ENCODE measurements at regions not wholly inside any gene's neighbourhood (a gene's known extent, or its start where the extent isn't known, plus 50 kb on each side); places are given as distances from the start of the nearest gene placed in this dataset.

GRCh38 chrX:134144231-134144630 is 92.8 kb upstream of the CCDC160 start:
- Histone ChIP-seq H3K4me3 (ENCODE audit: low read depth, low read length) (no peak overlapping the region), H3K9me3 (ENCODE audit: control insufficient read depth, insufficient read depth, low read length) (no peaks in the 10 kb centered on the region), H3K36me3 (ENCODE audit: control insufficient read depth, insufficient read depth, low read length) (no peaks in the 10 kb centered on the region), H3K27me3 (ENCODE audit: control insufficient read depth, insufficient read depth, low read length) (peaks cover 6% of the 10 kb centered on the region), H3K27ac (ENCODE audit: low read depth, low read length) (no peak overlapping the region), H3K9ac (ENCODE audit: low read depth, low read length) (no peak overlapping the region), H3K4me1 (ENCODE audit: control insufficient read depth, insufficient read depth, low read length) (peaks cover under 1% of the 10 kb centered on the region; the same call in 1 of the 2 replicates)

- Histone ChIP-seq H3K4me3 (ENCODE audit: low read depth, low read length) (no peak overlapping the region), H3K27ac (ENCODE audit: low read depth, low read length) (no peak overlapping the region), H3K4me1 (ENCODE audit: control insufficient read depth, insufficient read depth, low read length) (no peaks in the 10 kb centered on the region), H3K27me3 (ENCODE audit: control insufficient read depth, insufficient read depth, low read length) (no peaks in the 10 kb centered on the region; the same call in 1 of the 2 replicates), H3K36me3 (ENCODE audit: control insufficient read depth, insufficient read depth, low read length) (no peaks in the 10 kb centered on the region), H3K9ac (ENCODE audit: low read depth, low read length) (no peak overlapping the region), H3K9me3 (ENCODE audit: control insufficient read depth, insufficient read depth, low read length) (no peaks in the 10 kb centered on the region)
These were observed 90.5 kb upstream of the CCDC160 start for GRCh38 chrX:134146493-134146892.

- Histone ChIP-seq H3K9ac (ENCODE audit: low read depth, low read length) (no peak overlapping the region), H3K27ac (ENCODE audit: low read depth, low read length) (no peak overlapping the region), H3K27me3 (ENCODE audit: control insufficient read depth, insufficient read depth, low read length) (no peaks in the 10 kb centered on the region; the same call in 1 of the 2 replicates), H3K4me1 (ENCODE audit: control insufficient read depth, insufficient read depth, low read length) (no peaks in the 10 kb centered on the region), H3K4me3 (ENCODE audit: low read depth, low read length) (no peak overlapping the region), H3K9me3 (ENCODE audit: control insufficient read depth, insufficient read depth, low read length) (no peaks in the 10 kb centered on the region), H3K36me3 (ENCODE audit: control insufficient read depth, insufficient read depth, low read length) (no peaks in the 10 kb centered on the region)
These were observed 88.8 kb upstream of the CCDC160 start for GRCh38 chrX:134148172-134148692.

GRCh38 chrX:134158821-134159512 is 78.0 kb upstream of the CCDC160 start:
- no peaks in the 10 kb centered on the region for H3K4me1 ChIP-seq (ENCODE audit: control insufficient read depth, insufficient read depth, low read length)
- no peak overlapping the region for H3K4me3 ChIP-seq (ENCODE audit: low read depth, low read length)
- H3K36me3 ChIP-seq (ENCODE audit: control insufficient read depth, insufficient read depth, low read length) = no peaks in the 10 kb centered on the region
- no peak overlapping the region for H3K9ac ChIP-seq (ENCODE audit: low read depth, low read length)
- H3K27me3 ChIP-seq (ENCODE audit: control insufficient read depth, insufficient read depth, low read length) = 0 out of 2 replicates have a peak, but pooled peaks cover 4% of the 10 kb centered on the region
- H3K9me3 ChIP-seq (ENCODE audit: control insufficient read depth, insufficient read depth, low read length) = no peaks in the 10 kb centered on the region
- H3K27ac ChIP-seq (ENCODE audit: low read depth, low read length) = no peak overlapping the region

GRCh38 chrX:134161162-134161561 is 75.8 kb upstream of the CCDC160 start:
- no peaks in the 10 kb centered on the region for H3K9me3 ChIP-seq (ENCODE audit: control insufficient read depth, insufficient read depth, low read length)
- no peak overlapping the region for H3K27ac ChIP-seq (ENCODE audit: low read depth, low read length)
- H3K4me1 ChIP-seq (ENCODE audit: control insufficient read depth, insufficient read depth, low read length) = no peaks in the 10 kb centered on the region
- no peaks in the 10 kb centered on the region for H3K36me3 ChIP-seq (ENCODE audit: control insufficient read depth, insufficient read depth, low read length)
- no peak overlapping the region for H3K9ac ChIP-seq (ENCODE audit: low read depth, low read length)
- H3K4me3 ChIP-seq (ENCODE audit: low read depth, low read length) = no peak overlapping the region
- 0 out of 2 replicates have a peak, but pooled peaks cover 4% of the 10 kb centered on the region for H3K27me3 ChIP-seq (ENCODE audit: control insufficient read depth, insufficient read depth, low read length)

- Histone ChIP-seq H3K27me3 (ENCODE audit: control insufficient read depth, insufficient read depth, low read length) (no peaks in the 10 kb centered on the region), H3K36me3 (ENCODE audit: control insufficient read depth, insufficient read depth, low read length) (no peaks in the 10 kb centered on the region), H3K4me3 (ENCODE audit: low read depth, low read length) (no peak overlapping the region), H3K27ac (ENCODE audit: low read depth, low read length) (no peak overlapping the region), H3K4me1 (ENCODE audit: control insufficient read depth, insufficient read depth, low read length) (no peaks in the 10 kb centered on the region), H3K9me3 (ENCODE audit: control insufficient read depth, insufficient read depth, low read length) (no peaks in the 10 kb centered on the region), H3K9ac (ENCODE audit: low read depth, low read length) (no peak overlapping the region)
These were observed 75.0 kb upstream of the CCDC160 start for GRCh38 chrX:134162032-134162431.

GRCh38 chrX:134163836-134164235 is 73.1 kb upstream of the CCDC160 start:
- Histone ChIP-seq H3K36me3 (ENCODE audit: control insufficient read depth, insufficient read depth, low read length) (peaks cover 13% of the 10 kb centered on the region), H3K9me3 (ENCODE audit: control insufficient read depth, insufficient read depth, low read length) (no peaks in the 10 kb centered on the region), H3K27me3 (ENCODE audit: control insufficient read depth, insufficient read depth, low read length) (0 out of 2 replicates have a peak, but pooled peaks cover 3% of the 10 kb centered on the region), H3K4me1 (ENCODE audit: control insufficient read depth, insufficient read depth, low read length) (no peaks in the 10 kb centered on the region), H3K9ac (ENCODE audit: low read depth, low read length) (no peak overlapping the region), H3K27ac (ENCODE audit: low read depth, low read length) (no peak overlapping the region), H3K4me3 (ENCODE audit: low read depth, low read length) (no peak overlapping the region)

- Histone ChIP-seq H3K27ac (ENCODE audit: low read depth, low read length) (no peak overlapping the region), H3K4me3 (ENCODE audit: low read depth, low read length) (no peak overlapping the region)
These were observed 69.3 kb upstream of the CCDC160 start for GRCh38 chrX:134167591-134168203.

GRCh38 chrX:134171661-134172587 is 65.1 kb upstream of the CCDC160 start:
- H3K4me3 ChIP-seq (ENCODE audit: low read depth, low read length) = peak overlapping the region; percentile 97
- H3K27ac ChIP-seq (ENCODE audit: low read depth, low read length) = peak overlapping the region; percentile 97
- H3K27me3 ChIP-seq (ENCODE audit: control insufficient read depth, insufficient read depth, low read length) = 0 out of 2 replicates have a peak, but pooled peaks cover 3% of the 10 kb centered on the region
- peak overlapping the region; percentile 99 for H3K9ac ChIP-seq (ENCODE audit: low read depth, low read length)
- H3K4me1 ChIP-seq (ENCODE audit: control insufficient read depth, insufficient read depth, low read length) = peaks cover 33% of the 10 kb centered on the region
- H3K36me3 ChIP-seq (ENCODE audit: control insufficient read depth, insufficient read depth, low read length) = peaks cover 42% of the 10 kb centered on the region
- no peaks in the 10 kb centered on the region for H3K9me3 ChIP-seq (ENCODE audit: control insufficient read depth, insufficient read depth, low read length)

More at GRCh38 chrX:134167591-134168203, 69.3 kb upstream of the CCDC160 start:
- peaks cover 6% of the 10 kb centered on the region; the same call in 1 of the 2 replicates for H3K4me1 ChIP-seq (ENCODE audit: control insufficient read depth, insufficient read depth, low read length)
- H3K27me3 ChIP-seq (ENCODE audit: control insufficient read depth, insufficient read depth, low read length) = 0 out of 2 replicates have a peak, but pooled peaks cover 3% of the 10 kb centered on the region
- H3K9ac ChIP-seq (ENCODE audit: low read depth, low read length) = no peak overlapping the region
- no peaks in the 10 kb centered on the region for H3K9me3 ChIP-seq (ENCODE audit: control insufficient read depth, insufficient read depth, low read length)
- peaks cover 42% of the 10 kb centered on the region for H3K36me3 ChIP-seq (ENCODE audit: control insufficient read depth, insufficient read depth, low read length)

GRCh38 chrX:134172588-134173259 is 64.3 kb upstream of the CCDC160 start:
- Histone ChIP-seq H3K4me3 (ENCODE audit: low read depth, low read length) (peak overlapping the region; percentile 97), H3K9ac (ENCODE audit: low read depth, low read length) (peak overlapping the region; percentile 99), H3K36me3 (ENCODE audit: control insufficient read depth, insufficient read depth, low read length) (peaks cover 39% of the 10 kb centered on the region), H3K27ac (ENCODE audit: low read depth, low read length) (peak overlapping the region; percentile 97), H3K27me3 (ENCODE audit: control insufficient read depth, insufficient read depth, low read length) (no peaks in the 10 kb centered on the region), H3K9me3 (ENCODE audit: control insufficient read depth, insufficient read depth, low read length) (no peaks in the 10 kb centered on the region), H3K4me1 (ENCODE audit: control insufficient read depth, insufficient read depth, low read length) (peaks cover 41% of the 10 kb centered on the region)

All from HUES48 (cell line).